HCT116 (cell line): ENCODE measurements at regions not wholly inside any gene's neighbourhood (a gene's known extent, or its start where the extent isn't known, plus 50 kb on each side); places are given as distances from the start of the nearest gene placed in this dataset.

ENCODE experiments used
- ATAC-seq: fragments of 200-7000 bp; cut with Tn5 transposase; 2 replicates; pipeline ENCODE4 v1.9.1; 2020; ENCODE audit warnings: mild to moderate bottlenecking, moderate library complexity
- BruUV-seq: library from RNA; stranded (reverse); fragments of 400-500 nt; replicated peaks from 2 replicates; lab custom pipeline; 2021; lab: Mats Ljungman, UMichigan
- CTCF ChIA-PET: fragments of 300-600 bp; sonication (Branson Sonifier 250); formaldehyde crosslinking; loops from one replicate; lab custom pipeline; 2021; ENCODE audit warnings: antibody characterized with exemption; lab: Charles Lee
- POLR2A ChIA-PET: fragments of 300-600, 350-600 bp; sonication (Branson Sonifier 250); formaldehyde crosslinking; loops from one replicate; lab custom pipeline; 2021; ENCODE audit warnings: antibody characterized with exemption; lab: Charles Lee
- RAD21 ChIA-PET, 2 experiments: fragments of 300-600 bp; sonication (Branson Sonifier 250); formaldehyde crosslinking; loops; one replicate each; lab custom pipeline; 2023; ENCODE audit warnings: low total read pairs in 2 of 2; ENCODE audit not compliant: uncharacterized antibody in 2 of 2, unreplicated experiment in 2 of 2, low non-redundant PET in 1 of 2; lab: Charles Lee
- DNase-seq: peaks from one replicate; pipeline ENCODE4 v3.0.0-alpha.2; 2010; ENCODE audit warnings: low read depth, low spot score
- H2AFZ ChIP-seq: fragments of 200-600 bp; shearing (Covaris generic), sonication (generic); 2 replicates; pipeline ENCODE4 v1.6.1; 2017; ENCODE audit warnings: low read depth, mixed run types, mixed read lengths, antibody characterized with exemption, low read length; ENCODE audit not compliant: poor library complexity, severe bottlenecking
- H3K27ac ChIP-seq: 2 replicates; pipeline ENCODE4 v1.5.1; 2012; ENCODE audit warnings: low read depth, low read length
- H3K27me3 ChIP-seq: fragments of 200-600 bp; sonication (generic); 2 replicates; pipeline ENCODE4 v1.6.1; 2016; ENCODE audit warnings: mixed run types, low read length, mixed read lengths; ENCODE audit not compliant: insufficient read depth
- H3K36me3 ChIP-seq, 2 experiments: fragments of 200-500 bp in 1 of 2; fragments of 200-600 bp in 1 of 2; sonication (Bioruptor generic) in 1 of 2; sonication (generic) in 1 of 2; 2 replicates each; pipeline versions ENCODE4 v1.5.1 to v1.6.1; 2014 to 2016; ENCODE audit warnings: low read length in 2 of 2, inconsistent platforms in 1 of 2, mixed read lengths in 1 of 2, mixed run types in 1 of 2; ENCODE audit not compliant: insufficient read depth in 2 of 2, control insufficient read depth in 1 of 2
- H3K4me1 ChIP-seq, 2 experiments: fragments of 200-600 bp in 1 of 2; sonication (generic) in 1 of 2; 2 replicates each; pipeline versions ENCODE4 v1.5.1 to v1.6.1; 2012 to 2017; ENCODE audit warnings: low read length in 2 of 2, inconsistent platforms in 1 of 2, mild to moderate bottlenecking in 1 of 2, mixed read lengths in 1 of 2, mixed run types in 1 of 2, moderate library complexity in 1 of 2; ENCODE audit not compliant: insufficient read depth in 2 of 2, control insufficient read depth in 1 of 2
- H3K4me2 ChIP-seq: fragments of 200-600 bp; sonication (generic); 2 replicates; pipeline ENCODE4 v1.6.1; 2017; ENCODE audit warnings: mixed run types, low read length, mixed read lengths
- H3K4me3 ChIP-seq, 2 experiments: fragments of 200-600 bp in 1 of 2; sonication (generic) in 1 of 2; replicated peaks in 1 of 2; 2 replicates each; pipeline ENCODE4 v1.5.1; 2011 to 2016; ENCODE audit warnings: low read length in 2 of 2, control low read depth in 1 of 2, low read depth in 1 of 2, mild to moderate bottlenecking in 1 of 2, mixed read lengths in 1 of 2, mixed run types in 1 of 2
- H3K79me2 ChIP-seq: fragments of 200-600 bp; sonication (generic); 2 replicates; pipeline ENCODE4 v1.6.1; 2017; ENCODE audit warnings: mild to moderate bottlenecking, mixed run types, low read length, moderate library complexity, mixed read lengths; ENCODE audit not compliant: insufficient read depth
- H3K9ac ChIP-seq: fragments of 200-600 bp; sonication (generic); 2 replicates; pipeline ENCODE4 v1.6.1; 2016; ENCODE audit warnings: low read length, mixed read lengths
- H3K9me2 ChIP-seq: fragments of 200-600 bp; sonication (generic), shearing (Covaris generic); 2 replicates; pipeline ENCODE4 v1.6.1; 2017; ENCODE audit warnings: mixed run types, mild to moderate bottlenecking, moderate library complexity; ENCODE audit not compliant: insufficient read depth
- H3K9me3 ChIP-seq, 2 experiments: fragments of 200-500 bp in 1 of 2; fragments of 200-600 bp in 1 of 2; sonication (Bioruptor generic) in 1 of 2; sonication (generic) in 1 of 2; 2 replicates each; pipeline ENCODE4 v1.6.1; 2014 to 2017; ENCODE audit warnings: low read length in 2 of 2, mixed read lengths in 2 of 2, inconsistent platforms in 1 of 2, low read depth in 1 of 2, mild to moderate bottlenecking in 1 of 2, mixed run types in 1 of 2, moderate library complexity in 1 of 2; ENCODE audit not compliant: control insufficient read depth in 1 of 2, insufficient read depth in 1 of 2
- H4K20me1 ChIP-seq: fragments of 200-600 bp; sonication (generic), shearing (Covaris generic); 2 replicates; pipeline ENCODE4 v1.6.1; 2017; ENCODE audit warnings: mixed run types, mild to moderate bottlenecking, moderate library complexity; ENCODE audit not compliant: insufficient read depth
- CBX3 ChIP-seq: IDR thresholded peaks from 2 replicates; pipeline ENCODE4 v1.6.1; 2012; ENCODE audit warnings: low read depth
- CEBPB ChIP-seq: IDR thresholded peaks from 2 replicates; pipeline ENCODE4 v1.6.1; 2012; ENCODE audit warnings: low read depth
- EGR1 ChIP-seq: IDR thresholded peaks from 2 replicates; pipeline ENCODE4 v1.6.1; 2012; ENCODE audit warnings: low read depth
- ELF1 ChIP-seq: IDR thresholded peaks from 2 replicates; pipeline ENCODE4 v1.6.1; 2012; ENCODE audit warnings: low read depth, borderline replicate concordance
- EZH2 ChIP-seq: fragments of 200-600 bp; sonication (generic); IDR thresholded peaks from 2 replicates; pipeline ENCODE4 v1.6.1; 2017; ENCODE audit warnings: antibody characterized with exemption, mixed run types
- EZH2phosphoT487 ChIP-seq: fragments of 200-600 bp; IDR thresholded peaks from 2 replicates; pipeline ENCODE4 v1.6.1; 2018; ENCODE audit warnings: antibody characterized with exemption, borderline replicate concordance
- FOSL1 ChIP-seq: IDR thresholded peaks from 2 replicates; pipeline ENCODE4 v1.6.1; 2012; ENCODE audit warnings: low read depth
- JUND ChIP-seq: IDR thresholded peaks from 2 replicates; pipeline ENCODE4 v1.6.1; 2012
- POLR2A ChIP-seq: IDR thresholded peaks from 2 replicates; pipeline ENCODE4 v1.7.0; 2011; ENCODE audit warnings: borderline replicate concordance; ENCODE audit not compliant: insufficient read depth, insufficient read length; ENCODE audit errors: extremely low read depth
- POLR2AphosphoS5 ChIP-seq: IDR thresholded peaks from 2 replicates; pipeline ENCODE4 v1.6.1; 2011; ENCODE audit warnings: mild to moderate bottlenecking, low read depth, low read length, moderate library complexity
- SIN3A ChIP-seq: IDR thresholded peaks from 2 replicates; pipeline ENCODE4 v1.6.1; 2012; ENCODE audit warnings: low read depth
- SP1 ChIP-seq: IDR thresholded peaks from 2 replicates; pipeline ENCODE4 v1.6.1; 2012; ENCODE audit warnings: low read depth
- SRF ChIP-seq: IDR thresholded peaks from 2 replicates; pipeline ENCODE4 v1.6.1; 2012; ENCODE audit warnings: low read depth
- TCF7L2 ChIP-seq: IDR thresholded peaks from 2 replicates; pipeline ENCODE4 v1.7.0; 2011; ENCODE audit warnings: borderline replicate concordance, inconsistent platforms; ENCODE audit not compliant: insufficient read depth, insufficient read length; ENCODE audit errors: extremely low read depth
- ZFX ChIP-seq: fragments of 450-650 bp; IDR thresholded peaks from 2 replicates; pipeline ENCODE4 v1.6.1; 2017
- ZNF274 ChIP-seq: fragments of 200-500 bp; sonication (Bioruptor generic); IDR thresholded peaks from 2 replicates; pipeline ENCODE4 v1.6.1; 2014; ENCODE audit warnings: mild to moderate bottlenecking, low read depth, low read length, inconsistent platforms
- intact Hi-C: fragments of 100-400 bp; cut with micrococcal nuclease; formaldehyde crosslinking; loops from 2 replicates; pipeline ENCODE4 v1.10.0; 2022
- TF ChIP-seq, protein P1 (sequence below), 3 experiments: fragments of 200-600 bp in 1 of 3; sonication (generic) in 1 of 3; IDR thresholded peaks in 2 of 3; conservative IDR thresholded peaks in 1 of 3; 2 replicates each; pipeline ENCODE4 v1.5.1; 2012 to 2017; ENCODE audit warnings: low read depth in 2 of 3, low read length in 2 of 3, antibody characterized with exemption in 1 of 3, borderline replicate concordance in 1 of 3, control low read depth in 1 of 3, mild to moderate bottlenecking in 1 of 3, mixed read lengths in 1 of 3, mixed run types in 1 of 3, moderate library complexity in 1 of 3; ENCODE audit not compliant: insufficient read depth in 1 of 3
- TF ChIP-seq, protein P2 (sequence below): IDR thresholded peaks from 2 replicates; pipeline ENCODE4 v1.6.1; 2011; ENCODE audit warnings: mild to moderate bottlenecking, low read length, moderate library complexity; ENCODE audit not compliant: insufficient replicate concordance; ENCODE audit errors: extremely low read depth
- TF ChIP-seq, protein P3 (sequence below): IDR thresholded peaks from 2 replicates; pipeline ENCODE4 v1.6.1; 2012
- TF ChIP-seq, protein P4 (sequence below): IDR thresholded peaks from 2 replicates; pipeline ENCODE4 v1.6.1; 2012

DNA sequence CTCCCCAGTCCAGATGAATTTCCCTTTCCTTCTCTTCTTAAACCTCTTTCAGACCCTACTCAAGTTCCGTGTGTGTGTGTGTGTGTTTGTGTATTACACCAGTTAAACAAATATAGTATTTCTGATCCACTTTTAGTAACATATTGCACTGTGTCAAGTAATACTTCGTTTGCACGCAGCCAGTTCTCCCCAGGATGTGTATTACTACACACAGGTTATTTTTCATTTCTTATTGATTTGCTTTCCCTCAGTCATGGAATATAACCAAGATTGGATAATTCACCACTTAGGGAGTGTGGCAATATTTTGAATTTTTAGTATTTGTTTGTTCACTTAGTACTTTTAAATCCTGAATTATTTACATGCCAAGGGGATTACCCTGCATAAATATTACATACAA is 667.0 kb downstream of the NR2F2 start:
- ChIA-PET CTCF (no interaction called here), RAD21 (no interaction called here), POLR2A (no interaction called here)
- no peaks in the 10 kb centered on the region for H3K9me2 ChIP-seq
- no peak for ATAC-seq
- intact Hi-C loops = no loop called here
- no peak overlapping the region for H3K27ac ChIP-seq
- DNase-seq = no peak
- H3K4me1 ChIP-seq = no peaks in the 10 kb centered on the region
- no peak overlapping the region for H2AFZ ChIP-seq
- H3K9me3 ChIP-seq = peaks cover 6 to 7% of the 10 kb centered on the region in 2 experiments; a peak in 2 of 4 replicates
- no peak overlapping the region for H3K4me3 ChIP-seq
- no peaks in the 10 kb centered on the region for H3K36me3 ChIP-seq
- no peaks in the 10 kb centered on the region for H3K27me3 ChIP-seq
- BruUV-seq = no TSS peak
- H4K20me1 ChIP-seq = no peaks in the 10 kb centered on the region
- H3K79me2 ChIP-seq = no peaks in the 10 kb centered on the region
- no peak overlapping the region for H3K4me2 ChIP-seq
- no peak for TF ChIP-seq SRF
- TF ChIP-seq JUND = no peak
- TF ChIP-seq, protein P1, sequence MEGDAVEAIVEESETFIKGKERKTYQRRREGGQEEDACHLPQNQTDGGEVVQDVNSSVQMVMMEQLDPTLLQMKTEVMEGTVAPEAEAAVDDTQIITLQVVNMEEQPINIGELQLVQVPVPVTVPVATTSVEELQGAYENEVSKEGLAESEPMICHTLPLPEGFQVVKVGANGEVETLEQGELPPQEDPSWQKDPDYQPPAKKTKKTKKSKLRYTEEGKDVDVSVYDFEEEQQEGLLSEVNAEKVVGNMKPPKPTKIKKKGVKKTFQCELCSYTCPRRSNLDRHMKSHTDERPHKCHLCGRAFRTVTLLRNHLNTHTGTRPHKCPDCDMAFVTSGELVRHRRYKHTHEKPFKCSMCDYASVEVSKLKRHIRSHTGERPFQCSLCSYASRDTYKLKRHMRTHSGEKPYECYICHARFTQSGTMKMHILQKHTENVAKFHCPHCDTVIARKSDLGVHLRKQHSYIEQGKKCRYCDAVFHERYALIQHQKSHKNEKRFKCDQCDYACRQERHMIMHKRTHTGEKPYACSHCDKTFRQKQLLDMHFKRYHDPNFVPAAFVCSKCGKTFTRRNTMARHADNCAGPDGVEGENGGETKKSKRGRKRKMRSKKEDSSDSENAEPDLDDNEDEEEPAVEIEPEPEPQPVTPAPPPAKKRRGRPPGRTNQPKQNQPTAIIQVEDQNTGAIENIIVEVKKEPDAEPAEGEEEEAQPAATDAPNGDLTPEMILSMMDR (IDR thresholded peaks at IDR 0.05 in 2 of 3, conservative IDR thresholded peaks at IDR 0.05 in 1 of 3; ENCODE audit: borderline replicate concordance in 1 of 3, insufficient read depth in 1 of 3, low read depth in 2 of 3, low read length in 2 of 3) = no peak
- no peak for TF ChIP-seq EGR1
- TF ChIP-seq, protein P2, sequence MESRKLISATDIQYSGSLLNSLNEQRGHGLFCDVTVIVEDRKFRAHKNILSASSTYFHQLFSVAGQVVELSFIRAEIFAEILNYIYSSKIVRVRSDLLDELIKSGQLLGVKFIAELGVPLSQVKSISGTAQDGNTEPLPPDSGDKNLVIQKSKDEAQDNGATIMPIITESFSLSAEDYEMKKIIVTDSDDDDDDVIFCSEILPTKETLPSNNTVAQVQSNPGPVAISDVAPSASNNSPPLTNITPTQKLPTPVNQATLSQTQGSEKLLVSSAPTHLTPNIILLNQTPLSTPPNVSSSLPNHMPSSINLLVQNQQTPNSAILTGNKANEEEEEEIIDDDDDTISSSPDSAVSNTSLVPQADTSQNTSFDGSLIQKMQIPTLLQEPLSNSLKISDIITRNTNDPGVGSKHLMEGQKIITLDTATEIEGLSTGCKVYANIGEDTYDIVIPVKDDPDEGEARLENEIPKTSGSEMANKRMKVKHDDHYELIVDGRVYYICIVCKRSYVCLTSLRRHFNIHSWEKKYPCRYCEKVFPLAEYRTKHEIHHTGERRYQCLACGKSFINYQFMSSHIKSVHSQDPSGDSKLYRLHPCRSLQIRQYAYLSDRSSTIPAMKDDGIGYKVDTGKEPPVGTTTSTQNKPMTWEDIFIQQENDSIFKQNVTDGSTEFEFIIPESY = no peak
- no peak for TF ChIP-seq EZH2phosphoT487
- no peak for TF ChIP-seq TCF7L2
- no peak for TF ChIP-seq CEBPB
- TF ChIP-seq EZH2 = no peak
- TF ChIP-seq, protein P3, sequence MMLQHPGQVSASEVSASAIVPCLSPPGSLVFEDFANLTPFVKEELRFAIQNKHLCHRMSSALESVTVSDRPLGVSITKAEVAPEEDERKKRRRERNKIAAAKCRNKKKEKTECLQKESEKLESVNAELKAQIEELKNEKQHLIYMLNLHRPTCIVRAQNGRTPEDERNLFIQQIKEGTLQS = no peak
- no peak for TF ChIP-seq ELF1
- TF ChIP-seq FOSL1 = no peak
- no peak for TF ChIP-seq ZFX
- no peak for TF ChIP-seq SP1
- TF ChIP-seq SIN3A = no peak
- no peak for TF ChIP-seq CBX3
- no peak for TF ChIP-seq POLR2AphosphoS5
- TF ChIP-seq POLR2A = no peak
- TF ChIP-seq ZNF274 = no peak
- TF ChIP-seq, protein P4, sequence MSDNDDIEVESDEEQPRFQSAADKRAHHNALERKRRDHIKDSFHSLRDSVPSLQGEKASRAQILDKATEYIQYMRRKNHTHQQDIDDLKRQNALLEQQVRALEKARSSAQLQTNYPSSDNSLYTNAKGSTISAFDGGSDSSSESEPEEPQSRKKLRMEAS = no peak
- TF ChIP-seq, all 23 proteins: peak for 0
- H3K9ac ChIP-seq = no peak overlapping the region
